ENCODE measurements at regions not wholly inside any gene's neighbourhood (a gene's known extent, or its start where the extent isn't known, plus 50 kb on each side); places are given as distances from the start of the nearest gene placed in this dataset.
"Not testable (repeated sequence)": the region's sequence is repeated elsewhere in the genome, so short reads cannot be mapped to it uniquely, and the experiment has no call there.

- Histone ChIP-seq H3K4me3 (ENCODE audit: low read length, poor library complexity, severe bottlenecking) (no peak overlapping the region), H3F3A (ENCODE audit: low read depth) (no peaks in the 10 kb centered on the region), H3K4me1 (ENCODE audit: insufficient read depth, low read length, poor library complexity, severe bottlenecking) (no peaks in the 10 kb centered on the region), H4K20me1 (ENCODE audit: insufficient read depth, low read length, poor library complexity, severe bottlenecking) (no peaks in the 10 kb centered on the region), H3K79me2 (ENCODE audit: insufficient read depth, low read length) (no peaks in the 10 kb centered on the region), H3K36me3 (ENCODE audit: insufficient read depth, low read length) (no peaks in the 10 kb centered on the region), H2AFZ (ENCODE audit: low read length) (no peak overlapping the region), H3K27me3 (ENCODE audit: insufficient read depth, low read length, poor library complexity, severe bottlenecking) (no peaks in the 10 kb centered on the region), H3K9me2 (replicated peaks; ENCODE audit: low read depth, low read length) (no peaks in the 10 kb centered on the region), H3K9me3 (ENCODE audit: insufficient read depth, low read depth, low read length) (no peaks in the 10 kb centered on the region), H3K9ac (ENCODE audit: low read depth, low read length, poor library complexity, severe bottlenecking) (no peak overlapping the region), H3K4me2 (ENCODE audit: low read depth, low read length, poor library complexity, severe bottlenecking) (no peak overlapping the region)
- no peak for TF ChIP-seq CTCF (conservative IDR thresholded peaks at IDR 0.05; ENCODE audit: low read length)
- no peak for TF ChIP-seq EZH2phosphoT487 (IDR thresholded peaks at IDR 0.05; ENCODE audit: borderline replicate concordance)
These were observed 496.2 kb upstream of the SEMA3D start for GRCh38 chr7:85682833-85683620.

GRCh38 chr7:85681241-85681640 lies 494.4 kb upstream of the SEMA3D start:
- H3F3A ChIP-seq (ENCODE audit: low read depth): no peaks in the 10 kb centered on the region
- H3K9me3 ChIP-seq (ENCODE audit: insufficient read depth, low read depth, low read length): no peaks in the 10 kb centered on the region
- no peak overlapping the region for H3K4me3 ChIP-seq (ENCODE audit: low read length, poor library complexity, severe bottlenecking)
- no peaks in the 10 kb centered on the region for H3K9me2 ChIP-seq (replicated peaks; ENCODE audit: low read depth, low read length)
- H3K36me3 ChIP-seq (ENCODE audit: insufficient read depth, low read length): no peaks in the 10 kb centered on the region
- H3K9ac ChIP-seq (ENCODE audit: low read depth, low read length, poor library complexity, severe bottlenecking): no peak overlapping the region
- H3K4me2 ChIP-seq (ENCODE audit: low read depth, low read length, poor library complexity, severe bottlenecking): no peak overlapping the region
- TF ChIP-seq EZH2phosphoT487 (IDR thresholded peaks at IDR 0.05; ENCODE audit: borderline replicate concordance) (no peak), CTCF (conservative IDR thresholded peaks at IDR 0.05; ENCODE audit: low read length) (no peak)
- no peaks in the 10 kb centered on the region for H4K20me1 ChIP-seq (ENCODE audit: insufficient read depth, low read length, poor library complexity, severe bottlenecking)
- H3K27me3 ChIP-seq (ENCODE audit: insufficient read depth, low read length, poor library complexity, severe bottlenecking): no peaks in the 10 kb centered on the region
- no peaks in the 10 kb centered on the region for H3K79me2 ChIP-seq (ENCODE audit: insufficient read depth, low read length)
- H2AFZ ChIP-seq (ENCODE audit: low read length): no peak overlapping the region
- no peaks in the 10 kb centered on the region for H3K4me1 ChIP-seq (ENCODE audit: insufficient read depth, low read length, poor library complexity, severe bottlenecking)

GRCh38 chr7:85675093-85675492 lies 488.2 kb upstream of the SEMA3D start:
- H3K79me2 ChIP-seq (ENCODE audit: insufficient read depth, low read length): not testable (repeated sequence)

GRCh38 chr7:85673876-85674275 lies 487.0 kb upstream of the SEMA3D start:
- Histone ChIP-seq H3K9me3 (ENCODE audit: insufficient read depth, low read depth, low read length) (no peaks in the 10 kb centered on the region), H3K4me1 (ENCODE audit: insufficient read depth, low read length, poor library complexity, severe bottlenecking) (no peaks in the 10 kb centered on the region), H3K79me2 (ENCODE audit: insufficient read depth, low read length) (no peaks in the 10 kb centered on the region), H3K36me3 (ENCODE audit: insufficient read depth, low read length) (no peaks in the 10 kb centered on the region), H2AFZ (ENCODE audit: low read length) (no peak overlapping the region), H3K9ac (ENCODE audit: low read depth, low read length, poor library complexity, severe bottlenecking) (no peak overlapping the region), H3K27me3 (ENCODE audit: insufficient read depth, low read length, poor library complexity, severe bottlenecking) (no peaks in the 10 kb centered on the region), H3K4me2 (ENCODE audit: low read depth, low read length, poor library complexity, severe bottlenecking) (no peak overlapping the region), H4K20me1 (ENCODE audit: insufficient read depth, low read length, poor library complexity, severe bottlenecking) (no peaks in the 10 kb centered on the region), H3K9me2 (replicated peaks; ENCODE audit: low read depth, low read length) (no peaks in the 10 kb centered on the region), H3F3A (ENCODE audit: low read depth) (no peaks in the 10 kb centered on the region), H3K4me3 (ENCODE audit: low read length, poor library complexity, severe bottlenecking) (no peak overlapping the region)
- TF ChIP-seq EZH2phosphoT487 (IDR thresholded peaks at IDR 0.05; ENCODE audit: borderline replicate concordance): no peak
- TF ChIP-seq CTCF (conservative IDR thresholded peaks at IDR 0.05; ENCODE audit: low read length): no peak

More at GRCh38 chr7:85675093-85675492, 488.2 kb upstream of the SEMA3D start:
- H3K4me3 ChIP-seq (ENCODE audit: low read length, poor library complexity, severe bottlenecking); H3K9me2 ChIP-seq (replicated peaks; ENCODE audit: low read depth, low read length); H3K36me3 ChIP-seq (ENCODE audit: insufficient read depth, low read length); H4K20me1 ChIP-seq (ENCODE audit: insufficient read depth, low read length, poor library complexity, severe bottlenecking); H2AFZ ChIP-seq (ENCODE audit: low read length); H3F3A ChIP-seq (ENCODE audit: low read depth); H3K9ac ChIP-seq (ENCODE audit: low read depth, low read length, poor library complexity, severe bottlenecking); H3K27me3 ChIP-seq (ENCODE audit: insufficient read depth, low read length, poor library complexity, severe bottlenecking); H3K4me1 ChIP-seq (ENCODE audit: insufficient read depth, low read length, poor library complexity, severe bottlenecking); H3K9me3 ChIP-seq (ENCODE audit: insufficient read depth, low read depth, low read length); H3K4me2 ChIP-seq (ENCODE audit: low read depth, low read length, poor library complexity, severe bottlenecking): not testable (repeated sequence)

Data from Loucy (cell line).